H1 (cell line): ENCODE measurements at regions not wholly inside any gene's neighbourhood (a gene's known extent, or its start where the extent isn't known, plus 50 kb on each side); places are given as distances from the start of the nearest gene placed in this dataset.

ENCODE experiments used
- CTCF ChIA-PET: fragments of 300-600 bp; sonication (Branson Sonifier 250); formaldehyde crosslinking; loops from one replicate; lab custom pipeline; 2021; ENCODE audit not compliant: partially characterized antibody; lab: Charles Lee
- POLR2A ChIA-PET: fragments of 300-600 bp; sonication (Branson Sonifier 250); formaldehyde crosslinking; loops from one replicate; lab custom pipeline; 2021; ENCODE audit warnings: inconsistent platforms; ENCODE audit not compliant: partially characterized antibody; lab: Charles Lee
- DNase-seq, 2 experiments: peaks; one replicate each; pipeline versions ENCODE4 v3.0.0 to v3.0.0-alpha.2; 2010 to 2022; ENCODE audit warnings: low spot score in 2 of 2, low read depth in 1 of 2, mixed read lengths in 1 of 2
- FAIRE-seq: peaks from 2 replicates; lab custom pipeline; 2011; peaks lifted over from hg19 to GRCh38; lab: Jason Lieb, UNC
- H2AFZ ChIP-seq: 2 replicates; pipeline ENCODE4 v1.8.1; 2012; ENCODE audit warnings: low read length, inconsistent platforms
- H2AK5ac ChIP-seq: 2 replicates; pipeline ENCODE4 v1.6.1; 2013; ENCODE audit warnings: low read depth, low read length
- H2BK120ac ChIP-seq: replicated peaks from 2 replicates; pipeline ENCODE3; 2013; ENCODE audit warnings: low read depth, low read length, inconsistent platforms
- H2BK12ac ChIP-seq: 2 replicates; pipeline ENCODE4 v1.6.1; 2013; ENCODE audit warnings: low read depth, low read length
- H2BK15ac ChIP-seq: 2 replicates; pipeline ENCODE4 v1.6.1; 2013; ENCODE audit warnings: low read length
- H2BK20ac ChIP-seq: 2 replicates; pipeline ENCODE4 v1.6.1; 2013; ENCODE audit warnings: low read length
- H2BK5ac ChIP-seq: 2 replicates; pipeline ENCODE4 v1.6.1; 2013; ENCODE audit warnings: low read depth, low read length
- H3K14ac ChIP-seq: 2 replicates; pipeline ENCODE4 v1.6.1; 2013; ENCODE audit warnings: inconsistent platforms; ENCODE audit not compliant: insufficient read length
- H3K18ac ChIP-seq: 2 replicates; pipeline ENCODE4 v1.6.1; 2013; ENCODE audit warnings: low read length; ENCODE audit errors: extremely low read depth
- H3K23ac ChIP-seq: 2 replicates; pipeline ENCODE4 v1.6.1; 2013; ENCODE audit warnings: inconsistent platforms; ENCODE audit not compliant: insufficient read length
- H3K23me2 ChIP-seq: 2 replicates; pipeline ENCODE4 v1.6.1; 2013; ENCODE audit warnings: low read depth, low read length
- H3K27ac ChIP-seq: 2 replicates; pipeline ENCODE4 v1.6.1; 2011; ENCODE audit warnings: low read depth, low read length, inconsistent platforms
- H3K27me3 ChIP-seq, 4 experiments: replicated peaks in 1 of 4; 1 replicate in 1 of 4; 2 replicates in 3 of 4; pipeline versions ENCODE4 v1.6.1 to v1.8.1; 2011 to 2013; ENCODE audit warnings: low read length in 3 of 4, mild to moderate bottlenecking in 3 of 4, inconsistent platforms in 2 of 4, mixed read lengths in 2 of 4, moderate library complexity in 1 of 4; ENCODE audit not compliant: control insufficient read depth in 3 of 4, insufficient read depth in 3 of 4; ENCODE audit errors: extremely low read depth in 1 of 4
- H3K36me3 ChIP-seq, 4 experiments: 2 replicates each; pipeline versions ENCODE4 v1.6.1 to v1.8.1; 2011 to 2013; ENCODE audit warnings: mild to moderate bottlenecking in 4 of 4, low read length in 3 of 4, moderate library complexity in 2 of 4, control low read depth in 1 of 4, inconsistent platforms in 1 of 4; ENCODE audit not compliant: insufficient read depth in 4 of 4, control insufficient read depth in 2 of 4
- H3K4ac ChIP-seq: replicated peaks from 2 replicates; pipeline ENCODE3; 2013; ENCODE audit warnings: low read length, low read depth, mixed read lengths, inconsistent platforms; ENCODE audit not compliant: insufficient read length
- H3K4me1 ChIP-seq, 4 experiments: replicated peaks in 1 of 4; 1 replicate in 1 of 4; 2 replicates in 3 of 4; pipeline versions ENCODE4 v1.6.1 to v1.8.1; 2011 to 2013; ENCODE audit warnings: low read length in 3 of 4, inconsistent platforms in 2 of 4, mixed read lengths in 1 of 4; ENCODE audit not compliant: insufficient read depth in 4 of 4, control insufficient read depth in 3 of 4
- H3K4me2 ChIP-seq, 2 experiments: 2 replicates each; pipeline versions ENCODE4 v1.6.1 to v1.8.1; 2011 to 2013; ENCODE audit warnings: low read depth in 2 of 2, low read length in 2 of 2, control low read depth in 1 of 2, inconsistent platforms in 1 of 2, mild to moderate bottlenecking in 1 of 2; ENCODE audit not compliant: insufficient read depth in 1 of 2
- H3K4me3 ChIP-seq, 4 experiments: fragments of 200-600, 300-600 bp in 1 of 4; sonication (generic), shearing (Covaris generic), sonication (Bioruptor Twin) in 1 of 4; 2 replicates each; pipeline versions ENCODE4 v1.5.1 to v1.8.1; 2011 to 2016; ENCODE audit warnings: low read length in 4 of 4, low read depth in 3 of 4, control low read depth in 2 of 4, inconsistent platforms in 2 of 4, mild to moderate bottlenecking in 2 of 4, mixed read lengths in 1 of 4, moderate library complexity in 1 of 4; ENCODE audit not compliant: insufficient read depth in 2 of 4; ENCODE audit errors: extremely low read depth in 1 of 4
- H3K56ac ChIP-seq: replicated peaks from 2 replicates; pipeline ENCODE3; 2013; ENCODE audit warnings: low read depth, mild to moderate bottlenecking, mixed read lengths, low read length, inconsistent platforms; ENCODE audit not compliant: insufficient read length
- H3K79me1 ChIP-seq: 2 replicates; pipeline ENCODE4 v1.6.1; 2013; ENCODE audit warnings: low read depth, low read length, control low read depth
- H3K79me2 ChIP-seq, 2 experiments: 2 replicates each; pipeline versions ENCODE4 v1.6.1 to v1.8.1; 2012 to 2013; ENCODE audit warnings: low read length in 2 of 2, mild to moderate bottlenecking in 2 of 2, inconsistent platforms in 1 of 2; ENCODE audit not compliant: insufficient read depth in 2 of 2, control insufficient read depth in 1 of 2
- H3K9ac ChIP-seq, 4 experiments: replicated peaks in 1 of 4; 1 replicate in 1 of 4; 2 replicates in 3 of 4; pipeline versions ENCODE4 v1.6.1 to v1.8.1; 2011 to 2013; ENCODE audit warnings: low read depth in 3 of 4, low read length in 3 of 4, control low read depth in 2 of 4, mild to moderate bottlenecking in 2 of 4, moderate library complexity in 2 of 4, inconsistent platforms in 1 of 4; ENCODE audit errors: extremely low read depth in 1 of 4
- H3K9me3 ChIP-seq, 2 experiments: 2 replicates each; pipeline versions ENCODE4 v1.6.1 to v1.8.1; 2012 to 2013; ENCODE audit warnings: mild to moderate bottlenecking in 2 of 2, moderate library complexity in 2 of 2, control low read depth in 1 of 2, inconsistent platforms in 1 of 2, low read depth in 1 of 2, low read length in 1 of 2, mixed read lengths in 1 of 2; ENCODE audit not compliant: insufficient read depth in 2 of 2
- H4K20me1 ChIP-seq, 2 experiments: replicated peaks in 1 of 2; 2 replicates each; pipeline versions ENCODE3 to v1.8.1; 2011 to 2013; ENCODE audit warnings: inconsistent platforms in 2 of 2, low read length in 2 of 2, mild to moderate bottlenecking in 1 of 2; ENCODE audit not compliant: insufficient read depth in 2 of 2, control insufficient read depth in 1 of 2
- H4K5ac ChIP-seq: 2 replicates; pipeline ENCODE4 v1.6.1; 2013; ENCODE audit warnings: low read length, low read depth, mixed read lengths, inconsistent platforms; ENCODE audit not compliant: insufficient read length
- H4K8ac ChIP-seq: 2 replicates; pipeline ENCODE4 v1.8.0; 2013; ENCODE audit warnings: mild to moderate bottlenecking, moderate library complexity, low read length, inconsistent platforms; ENCODE audit not compliant: insufficient read depth; ENCODE audit errors: extremely low read depth
- H4K91ac ChIP-seq: replicated peaks from 2 replicates; pipeline ENCODE3; 2013; ENCODE audit warnings: low read length, mixed read lengths, inconsistent platforms; ENCODE audit not compliant: insufficient read length
- ASH2L ChIP-seq: fragments of 200-600, 300-600 bp; sonication (generic); IDR thresholded peaks from one replicate; pipeline ENCODE4 v1.7.1; 2017; ENCODE audit warnings: low read length
- BACH1 ChIP-seq: IDR thresholded peaks from 2 replicates; pipeline ENCODE4 v1.6.1; 2012; ENCODE audit warnings: low read length, improper control_type of control experiment
- CBX8 ChIP-seq: fragments of 300-800, 300-1000 bp; sonication (generic); IDR thresholded peaks from 2 replicates; pipeline ENCODE4 v1.7.1; 2016; ENCODE audit warnings: low read depth, low read length, borderline replicate concordance
- CHD2 ChIP-seq: IDR thresholded peaks from 2 replicates; pipeline ENCODE4 v1.6.1; 2012; ENCODE audit warnings: low read length, improper control_type of control experiment
- EP300 ChIP-seq, 2 experiments: IDR thresholded peaks; 1 replicate in 1 of 2; 2 replicates in 1 of 2; pipeline ENCODE4 v1.6.1; 2011 to 2012; ENCODE audit warnings: low read depth in 2 of 2, low read length in 2 of 2, mild to moderate bottlenecking in 2 of 2, borderline replicate concordance in 1 of 2, inconsistent platforms in 1 of 2, moderate library complexity in 1 of 2
- EZH2 ChIP-seq: fragments of 200-600 bp; sonication (generic); IDR thresholded peaks from 2 replicates; pipeline ENCODE4 v1.7.1; 2012; ENCODE audit warnings: low read depth, mild to moderate bottlenecking, moderate library complexity, low read length, inconsistent platforms; ENCODE audit not compliant: severe bottlenecking
- GABPA ChIP-seq: IDR thresholded peaks from 2 replicates; pipeline ENCODE4 v1.6.1; 2011; ENCODE audit warnings: mild to moderate bottlenecking, low read length, moderate library complexity, borderline replicate concordance; ENCODE audit not compliant: insufficient read depth
- KDM4A ChIP-seq: IDR thresholded peaks from one replicate; pipeline ENCODE4 v1.7.1; 2012; ENCODE audit warnings: low read depth, mild to moderate bottlenecking, moderate library complexity, low read length, inconsistent platforms; ENCODE audit not compliant: severe bottlenecking
- KDM5A ChIP-seq: fragments of 200-600 bp; IDR thresholded peaks from 2 replicates; pipeline ENCODE4 v1.7.1; 2012; ENCODE audit warnings: mild to moderate bottlenecking, low read length, inconsistent platforms, mixed read lengths
- SIRT6 ChIP-seq: IDR thresholded peaks from one replicate; pipeline ENCODE4 v1.7.1; 2012; ENCODE audit warnings: low read length, inconsistent platforms
- SP4 ChIP-seq: IDR thresholded peaks from 2 replicates; pipeline ENCODE4 v1.6.1; 2012; ENCODE audit warnings: low read length, inconsistent platforms
- TAF7 ChIP-seq: optimal IDR thresholded peaks from 2 replicates; pipeline ENCODE3; 2011; ENCODE audit warnings: low read depth, mild to moderate bottlenecking, inconsistent platforms, low read length, moderate library complexity, borderline replicate concordance
- TBP ChIP-seq: IDR thresholded peaks from 2 replicates; pipeline ENCODE4 v1.6.1; 2011; ENCODE audit warnings: low read depth, low read length, improper control_type of control experiment
- YY1 ChIP-seq: IDR thresholded peaks from 2 replicates; pipeline ENCODE4 v1.6.1; 2011; ENCODE audit warnings: low read depth, mild to moderate bottlenecking, low read length
- WGBS, 2 experiments: shearing (Covaris generic) in 1 of 2; methylation state at CpG; one replicate each; pipeline versions ENCODE4 v1.1.6 to v1.1.7; 2013 to 2015; ENCODE audit warnings: low lambda C conversion rate in 2 of 2, mixed read lengths in 2 of 2, inconsistent platforms in 1 of 2, low coverage in 1 of 2, missing lambda C conversion rate in 1 of 2; ENCODE audit not compliant: insufficient replicate concordance in 2 of 2, insufficient coverage in 1 of 2, insufficient read length in 1 of 2; ENCODE audit errors: extremely low coverage in 1 of 2, missing lambda C conversion rate in 1 of 2; 5-methylcytosine and 5-hydroxymethylcytosine counted together
- TF ChIP-seq, protein P1 (sequence below): IDR thresholded peaks from 2 replicates; pipeline ENCODE4 v1.6.1; 2011; ENCODE audit warnings: low read length, improper control_type of control experiment

- no peak overlapping the region for H2BK20ac ChIP-seq
- no peak overlapping the region for H3K27ac ChIP-seq
- no peak overlapping the region for H3K14ac ChIP-seq
- no peak overlapping the region for H3K4me3 ChIP-seq
- no peaks in the 10 kb centered on the region for H3K9me3 ChIP-seq
- no peak overlapping the region for H2AK5ac ChIP-seq
- no peak for DNase-seq
- no peak overlapping the region for H4K5ac ChIP-seq
- H3K4me2 ChIP-seq = no peak overlapping the region
- no peak overlapping the region for H2BK120ac ChIP-seq
- H3K4me1 ChIP-seq = no peaks in the 10 kb centered on the region
- no peaks in the 10 kb centered on the region for H3K36me3 ChIP-seq
- H2BK12ac ChIP-seq = no peak overlapping the region
- no peak overlapping the region for H3K56ac ChIP-seq
- H4K91ac ChIP-seq = no peak overlapping the region
- H3K23ac ChIP-seq = no peak overlapping the region
- no peak overlapping the region for H3K4ac ChIP-seq
- H2AFZ ChIP-seq = no peak overlapping the region
- no peaks in the 10 kb centered on the region for H3K79me1 ChIP-seq
- ChIA-PET POLR2A (no interaction called here), CTCF (interaction anchor here (1.6 kb wide), 1 partner anchor 10 kb away, joined by 3 read pairs; no protein-coding TSS in a partner anchor)
- H4K20me1 ChIP-seq = no peaks in the 10 kb centered on the region
- H3K79me2 ChIP-seq = no peaks in the 10 kb centered on the region
- H2BK5ac ChIP-seq = no peak overlapping the region
- no peaks in the 10 kb centered on the region for H3K23me2 ChIP-seq
- H3K27me3 ChIP-seq = peaks cover 0 to 1% (median 0%) of the 10 kb centered on the region in 4 experiments; a peak in 1 of 7 replicates
- no peak overlapping the region for H2BK15ac ChIP-seq
- no peak for FAIRE-seq
- no peak overlapping the region for H3K18ac ChIP-seq
- no peak overlapping the region for H3K9ac ChIP-seq
- no peak overlapping the region for H4K8ac ChIP-seq
- WGBS, 2 experiments = 93% methylated on average over 11 of the region's 11 CpGs; no CpG with 5 or more reads in 1 of the 2 experiments
- TF ChIP-seq YY1 = no peak
- no peak for TF ChIP-seq CBX8
- TF ChIP-seq SP4 = no peak
- no peak for TF ChIP-seq GABPA
- TF ChIP-seq TAF7 = no peak
- TF ChIP-seq, protein P1, sequence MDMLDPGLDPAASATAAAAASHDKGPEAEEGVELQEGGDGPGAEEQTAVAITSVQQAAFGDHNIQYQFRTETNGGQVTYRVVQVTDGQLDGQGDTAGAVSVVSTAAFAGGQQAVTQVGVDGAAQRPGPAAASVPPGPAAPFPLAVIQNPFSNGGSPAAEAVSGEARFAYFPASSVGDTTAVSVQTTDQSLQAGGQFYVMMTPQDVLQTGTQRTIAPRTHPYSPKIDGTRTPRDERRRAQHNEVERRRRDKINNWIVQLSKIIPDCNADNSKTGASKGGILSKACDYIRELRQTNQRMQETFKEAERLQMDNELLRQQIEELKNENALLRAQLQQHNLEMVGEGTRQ = no peak
- no peak for TF ChIP-seq KDM5A
- TF ChIP-seq ASH2L = no peak
- TF ChIP-seq EZH2 = no peak
- TF ChIP-seq BACH1 = no peak
- no peak for TF ChIP-seq SIRT6
- TF ChIP-seq CHD2 = no peak
- TF ChIP-seq TBP = no peak
- TF ChIP-seq KDM4A = no peak
- TF ChIP-seq EP300 (IDR thresholded peaks at IDR 0.05; ENCODE audit: borderline replicate concordance in 1 of 2, low read depth in 2 of 2, low read length in 2 of 2) = no peak
These were observed 218.8 kb upstream of the NOCT start for GRCh38 chr4:138796761-138797160.
